WERI-Rb-1 (cell line): ENCODE measurements at regions not wholly inside any gene's neighbourhood (a gene's known extent, or its start where the extent isn't known, plus 50 kb on each side); places are given as distances from the start of the nearest gene placed in this dataset.

Experiments
- DNase-seq: peaks from one replicate; pipeline ENCODE4 v3.0.0-alpha.2; 2020
- H3K27ac ChIP-seq: fragments of 250-450 bp; sonication (Bioruptor Pico); 2 replicates; pipeline ENCODE4 v1.5.1; 2020; ENCODE audit warnings: mild to moderate bottlenecking, moderate library complexity
- H3K27me3 ChIP-seq: fragments of 250-450 bp; sonication (Bioruptor Pico); 2 replicates; pipeline ENCODE4 v1.5.1; 2021; ENCODE audit warnings: mild to moderate bottlenecking, low read depth, moderate library complexity; ENCODE audit not compliant: insufficient read depth, severe bottlenecking
- H3K36me3 ChIP-seq: fragments of 250-450 bp; sonication (Bioruptor Pico); 2 replicates; pipeline ENCODE4 v1.5.1; 2020; ENCODE audit warnings: mild to moderate bottlenecking, moderate library complexity
- H3K4me3 ChIP-seq: 2 replicates; pipeline ENCODE4 v1.5.1; 2011; ENCODE audit warnings: low read depth, mild to moderate bottlenecking, control low read depth, low read length
- H3K9me3 ChIP-seq: fragments of 250-450 bp; sonication (Bioruptor Pico); 2 replicates; pipeline ENCODE4 v1.5.1; 2021; ENCODE audit warnings: mild to moderate bottlenecking, moderate library complexity; ENCODE audit not compliant: severe bottlenecking
- TF ChIP-seq, protein P1 (sequence below): IDR thresholded peaks from 2 replicates; pipeline ENCODE4 v1.5.1; 2011; ENCODE audit warnings: low read depth, mild to moderate bottlenecking, control low read depth, inconsistent platforms, low read length

DNA sequence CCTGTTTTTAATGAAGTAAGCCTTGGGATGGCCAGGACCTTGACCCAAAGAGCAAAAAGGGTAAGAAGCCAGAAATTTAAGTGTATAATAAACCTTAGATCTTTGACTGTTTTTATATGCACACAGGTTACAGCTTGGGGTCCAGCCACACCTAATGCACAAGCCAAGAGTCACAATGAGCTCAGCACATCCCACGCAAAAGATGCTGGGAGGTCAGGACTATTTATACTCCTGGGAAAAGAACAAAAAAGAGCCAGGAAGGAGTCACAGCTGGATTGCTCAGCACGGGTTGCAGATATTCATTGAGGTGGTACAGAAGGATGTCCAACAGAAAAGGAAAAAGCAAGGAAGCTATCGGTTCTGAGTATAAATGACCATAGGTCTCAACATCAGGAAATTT lies 536.3 kb downstream of the NTRK3 start:
- TF ChIP-seq, protein P1, sequence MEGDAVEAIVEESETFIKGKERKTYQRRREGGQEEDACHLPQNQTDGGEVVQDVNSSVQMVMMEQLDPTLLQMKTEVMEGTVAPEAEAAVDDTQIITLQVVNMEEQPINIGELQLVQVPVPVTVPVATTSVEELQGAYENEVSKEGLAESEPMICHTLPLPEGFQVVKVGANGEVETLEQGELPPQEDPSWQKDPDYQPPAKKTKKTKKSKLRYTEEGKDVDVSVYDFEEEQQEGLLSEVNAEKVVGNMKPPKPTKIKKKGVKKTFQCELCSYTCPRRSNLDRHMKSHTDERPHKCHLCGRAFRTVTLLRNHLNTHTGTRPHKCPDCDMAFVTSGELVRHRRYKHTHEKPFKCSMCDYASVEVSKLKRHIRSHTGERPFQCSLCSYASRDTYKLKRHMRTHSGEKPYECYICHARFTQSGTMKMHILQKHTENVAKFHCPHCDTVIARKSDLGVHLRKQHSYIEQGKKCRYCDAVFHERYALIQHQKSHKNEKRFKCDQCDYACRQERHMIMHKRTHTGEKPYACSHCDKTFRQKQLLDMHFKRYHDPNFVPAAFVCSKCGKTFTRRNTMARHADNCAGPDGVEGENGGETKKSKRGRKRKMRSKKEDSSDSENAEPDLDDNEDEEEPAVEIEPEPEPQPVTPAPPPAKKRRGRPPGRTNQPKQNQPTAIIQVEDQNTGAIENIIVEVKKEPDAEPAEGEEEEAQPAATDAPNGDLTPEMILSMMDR = no peak

DNA sequence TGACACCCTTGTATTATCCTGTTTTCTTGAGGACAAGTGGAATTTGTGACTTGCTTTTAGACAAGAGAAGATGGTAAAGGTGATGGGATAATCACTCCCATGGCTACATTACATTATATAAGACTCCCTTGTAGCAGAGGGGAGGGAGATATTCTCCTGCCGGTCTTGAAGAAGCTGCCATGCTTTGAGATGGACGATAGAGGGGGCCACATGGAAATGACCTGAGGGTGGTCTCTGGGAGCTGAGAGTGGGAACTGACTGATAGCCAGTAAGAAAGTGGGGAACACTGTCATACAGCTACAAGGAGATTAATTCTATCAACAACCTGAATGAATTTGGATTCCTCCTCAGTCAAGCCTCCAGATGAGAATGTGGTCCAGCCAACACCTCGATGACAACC lies 540.1 kb downstream of the NTRK3 start:
- Histone ChIP-seq H3K36me3 (no peaks in the 10 kb centered on the region), H3K27ac (no peak overlapping the region), H3K9me3 (no peaks in the 10 kb centered on the region), H3K27me3 (no peaks in the 10 kb centered on the region), H3K4me3 (no peak overlapping the region)
- TF ChIP-seq, protein P1 = no peak
- no peak for DNase-seq

More for the DNA sequence above, 536.3 kb downstream of the NTRK3 start:
- Histone ChIP-seq H3K9me3 (no peaks in the 10 kb centered on the region), H3K27me3 (no peaks in the 10 kb centered on the region), H3K27ac (no peak overlapping the region), H3K4me3 (no peak overlapping the region), H3K36me3 (no peaks in the 10 kb centered on the region)
- DNase-seq = no peak

DNA sequence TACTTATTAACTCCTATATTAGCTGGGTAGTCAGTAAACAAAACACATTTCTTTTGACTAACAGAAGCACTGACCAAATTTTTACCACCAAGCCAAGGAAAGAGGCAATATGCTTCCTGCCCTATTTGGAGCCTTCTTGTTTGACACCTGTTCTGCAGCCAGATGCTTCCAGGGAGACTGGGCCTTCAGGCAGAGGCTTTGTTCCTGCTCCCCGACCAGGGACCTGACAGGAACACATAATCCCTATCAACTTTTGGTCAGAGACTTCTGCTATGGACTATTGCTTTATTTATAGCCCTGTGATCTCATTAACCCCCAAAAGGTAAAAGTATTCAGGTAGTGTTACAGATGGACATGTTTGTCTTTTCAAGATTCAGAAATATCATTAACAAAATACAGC lies 541.3 kb downstream of the NTRK3 start:
- TF ChIP-seq, protein P1 = no peak
- H3K27me3 ChIP-seq = no peaks in the 10 kb centered on the region
- H3K4me3 ChIP-seq = no peak overlapping the region
- H3K36me3 ChIP-seq = no peaks in the 10 kb centered on the region
- H3K27ac ChIP-seq = no peak overlapping the region
- no peak for DNase-seq
- H3K9me3 ChIP-seq = no peaks in the 10 kb centered on the region

DNA sequence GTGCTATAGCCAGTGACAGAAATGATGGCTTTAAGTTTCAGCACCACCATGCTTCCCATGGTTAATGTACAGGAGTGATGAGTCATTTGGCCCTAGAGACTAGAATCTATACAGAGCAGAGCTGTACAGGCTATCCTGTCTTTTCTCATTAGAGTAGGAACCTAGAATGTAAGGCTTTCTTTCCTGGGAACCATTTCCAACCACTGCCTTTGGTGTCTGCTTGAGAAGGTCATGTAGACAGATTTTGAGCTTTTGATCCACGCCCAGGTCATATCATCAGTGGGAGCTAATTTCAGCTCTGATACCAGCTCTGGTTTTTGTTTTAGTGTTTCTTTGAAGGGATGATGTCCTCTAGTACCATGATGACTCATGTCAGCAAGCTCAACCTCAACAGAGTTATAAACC lies 543.1 kb downstream of the NTRK3 start:
- no peak for DNase-seq
- H3K4me3 ChIP-seq = no peak overlapping the region
- H3K9me3 ChIP-seq = no peaks in the 10 kb centered on the region
- H3K27me3 ChIP-seq = no peaks in the 10 kb centered on the region
- H3K36me3 ChIP-seq = no peaks in the 10 kb centered on the region
- no peak overlapping the region for H3K27ac ChIP-seq
- TF ChIP-seq, protein P1 = no peak

DNA sequence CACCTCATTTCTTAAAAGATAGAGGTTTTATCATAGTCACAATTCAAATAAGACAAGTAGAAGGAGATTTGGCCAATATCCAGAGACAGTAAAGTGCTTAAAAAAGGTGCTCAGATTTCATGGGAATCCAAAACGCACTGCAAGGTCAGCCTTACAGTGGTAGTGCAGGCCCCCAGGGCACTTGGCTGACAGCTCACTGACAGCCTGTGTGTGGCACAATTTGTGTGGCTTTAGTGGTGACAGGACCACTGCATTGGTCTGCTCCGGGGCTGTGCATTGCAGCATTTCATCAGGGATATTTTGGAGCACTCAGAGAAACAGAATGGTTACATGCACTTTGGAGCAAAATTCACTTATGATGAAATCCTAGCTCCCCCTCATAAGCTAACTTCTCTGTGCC lies 544.3 kb downstream of the NTRK3 start:
- Histone ChIP-seq H3K27ac (no peak overlapping the region), H3K4me3 (no peak overlapping the region), H3K36me3 (no peaks in the 10 kb centered on the region), H3K9me3 (no peaks in the 10 kb centered on the region), H3K27me3 (no peaks in the 10 kb centered on the region)
- no peak for DNase-seq
- TF ChIP-seq, protein P1 = no peak

DNA sequence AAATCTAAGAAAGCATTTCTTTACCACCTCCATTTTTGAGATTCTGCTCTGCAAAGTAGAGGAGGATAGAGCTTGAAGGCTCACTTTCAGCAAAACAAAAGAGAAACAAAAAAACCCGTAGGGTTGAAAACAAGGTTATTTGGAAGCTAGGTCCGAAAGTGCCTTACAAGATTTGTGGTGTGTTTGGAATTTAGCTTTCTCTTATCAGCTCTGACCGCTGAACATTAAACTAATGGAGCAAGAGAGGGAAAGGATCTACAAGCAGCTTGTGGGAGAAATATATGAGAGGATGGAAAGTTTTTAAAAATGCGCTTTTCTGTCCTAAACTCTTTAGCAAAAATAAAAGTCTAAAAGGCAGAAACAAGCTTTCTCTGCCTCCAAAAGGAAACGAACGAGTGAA lies 545.5 kb downstream of the NTRK3 start:
- TF ChIP-seq, protein P1 = no peak
- Histone ChIP-seq H3K36me3 (no peaks in the 10 kb centered on the region), H3K4me3 (no peak overlapping the region), H3K27ac (no peak overlapping the region), H3K27me3 (no peaks in the 10 kb centered on the region), H3K9me3 (no peaks in the 10 kb centered on the region)
- no peak for DNase-seq
